Tongue (tissue), 1 donor: ENCODE measurements at regions not wholly inside any gene's neighbourhood (a gene's known extent, or its start where the extent isn't known, plus 50 kb on each side); places are given as distances from the start of the nearest gene placed in this dataset.

Experiments used
- DNase-seq: peaks from one replicate; pipeline ENCODE4 v3.0.0-alpha.2; 2015

DNA sequence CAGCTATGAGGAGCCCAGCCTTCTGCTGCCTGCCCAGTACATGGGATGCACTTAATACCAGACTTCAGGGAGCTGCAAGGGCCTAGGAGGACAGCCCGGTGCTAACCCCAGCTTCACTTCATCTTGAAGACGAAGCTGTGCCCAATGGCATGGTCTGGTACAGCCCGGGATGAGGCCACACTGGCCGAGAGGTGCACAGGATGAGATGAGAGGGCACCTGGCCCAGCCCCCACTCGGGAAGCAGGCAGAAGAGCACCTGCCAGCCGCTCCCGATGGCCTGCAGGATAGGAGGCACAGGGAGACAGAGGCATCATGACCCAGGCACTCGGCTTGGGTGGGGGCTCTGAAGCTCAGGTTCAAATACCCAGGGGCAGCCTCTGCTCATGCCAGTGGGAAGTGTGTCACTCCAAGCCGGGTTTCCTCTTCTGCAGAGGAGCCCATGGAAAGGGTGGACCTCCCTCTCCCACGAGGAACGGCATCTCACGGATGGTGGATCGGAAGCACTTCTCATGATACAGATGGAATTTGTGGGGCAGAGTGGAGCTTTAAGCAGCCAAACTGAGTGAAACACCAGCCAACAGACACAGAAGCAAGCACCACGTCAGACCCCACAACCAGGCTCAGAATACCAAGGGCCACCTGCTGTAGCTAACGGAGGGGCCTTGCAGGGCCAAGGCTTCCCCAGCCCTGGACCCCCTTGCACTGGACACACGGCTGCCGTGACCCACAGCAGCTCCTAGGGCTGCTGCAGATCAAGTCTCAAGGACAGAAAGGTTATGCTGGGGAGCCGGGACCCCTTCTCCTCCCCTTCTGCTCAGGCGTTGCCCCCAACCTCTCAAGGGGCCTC lies 875.2 kb downstream of the BRD1 start:
- DNase-seq = no peak

DNA sequence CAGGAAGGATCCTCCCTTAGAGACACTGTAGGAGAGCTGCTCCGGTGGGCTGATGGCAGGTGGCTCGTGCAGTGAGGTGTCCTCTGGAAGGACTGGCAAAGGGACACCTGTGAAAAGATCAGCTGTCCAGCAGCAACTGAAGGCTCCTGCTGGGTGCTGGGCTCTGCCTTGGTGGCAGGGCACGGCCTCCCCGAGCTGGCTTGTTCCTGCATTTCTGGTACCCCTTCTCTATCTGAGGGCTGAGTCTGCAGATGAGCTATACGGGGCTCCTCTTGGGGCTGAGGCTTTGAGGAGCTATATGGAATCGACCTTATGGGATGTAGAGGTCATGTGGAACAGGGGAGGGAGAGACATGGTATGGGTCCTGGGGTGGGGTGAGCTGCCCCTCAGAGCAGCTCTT lies 875.8 kb downstream of the BRD1 start:
- no peak for DNase-seq

DNA sequence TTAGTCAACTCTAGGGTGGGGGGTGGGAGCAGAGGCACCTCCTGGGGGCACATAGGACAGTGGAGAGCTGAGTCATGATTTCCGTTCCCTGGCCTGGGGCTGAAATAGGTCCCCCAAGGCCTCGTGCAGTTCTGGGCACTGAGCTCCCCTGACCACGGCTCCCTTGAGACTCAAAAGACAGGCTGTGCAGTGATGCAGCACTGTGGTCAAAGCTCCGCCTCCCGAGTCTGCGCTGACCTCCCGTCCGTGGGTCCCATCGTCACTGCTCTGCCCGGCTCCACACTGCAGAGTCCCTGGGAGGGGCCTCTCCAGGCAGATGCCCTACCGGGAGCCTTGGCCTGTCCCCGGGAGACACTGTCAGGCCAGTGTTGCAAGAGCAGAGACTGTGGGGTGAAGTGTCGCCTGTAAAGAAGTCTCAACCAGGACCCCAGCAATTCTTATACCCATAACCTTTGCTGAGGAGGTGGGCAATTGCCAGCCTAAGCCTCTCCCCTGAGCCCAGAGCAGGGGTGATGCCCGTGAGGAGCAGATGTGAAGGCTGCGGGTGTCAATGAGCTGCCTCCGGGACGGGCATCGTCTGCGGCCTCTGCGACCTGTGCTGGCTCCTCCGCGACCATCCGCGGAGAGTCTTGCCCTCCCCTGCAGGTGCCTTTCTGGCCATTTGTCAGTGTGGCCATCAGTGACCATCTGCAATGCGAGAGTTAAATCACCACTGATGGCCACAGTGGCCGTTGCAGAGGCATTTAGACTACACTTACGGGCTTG lies 877.3 kb downstream of the BRD1 start:
- no peak for DNase-seq

DNA sequence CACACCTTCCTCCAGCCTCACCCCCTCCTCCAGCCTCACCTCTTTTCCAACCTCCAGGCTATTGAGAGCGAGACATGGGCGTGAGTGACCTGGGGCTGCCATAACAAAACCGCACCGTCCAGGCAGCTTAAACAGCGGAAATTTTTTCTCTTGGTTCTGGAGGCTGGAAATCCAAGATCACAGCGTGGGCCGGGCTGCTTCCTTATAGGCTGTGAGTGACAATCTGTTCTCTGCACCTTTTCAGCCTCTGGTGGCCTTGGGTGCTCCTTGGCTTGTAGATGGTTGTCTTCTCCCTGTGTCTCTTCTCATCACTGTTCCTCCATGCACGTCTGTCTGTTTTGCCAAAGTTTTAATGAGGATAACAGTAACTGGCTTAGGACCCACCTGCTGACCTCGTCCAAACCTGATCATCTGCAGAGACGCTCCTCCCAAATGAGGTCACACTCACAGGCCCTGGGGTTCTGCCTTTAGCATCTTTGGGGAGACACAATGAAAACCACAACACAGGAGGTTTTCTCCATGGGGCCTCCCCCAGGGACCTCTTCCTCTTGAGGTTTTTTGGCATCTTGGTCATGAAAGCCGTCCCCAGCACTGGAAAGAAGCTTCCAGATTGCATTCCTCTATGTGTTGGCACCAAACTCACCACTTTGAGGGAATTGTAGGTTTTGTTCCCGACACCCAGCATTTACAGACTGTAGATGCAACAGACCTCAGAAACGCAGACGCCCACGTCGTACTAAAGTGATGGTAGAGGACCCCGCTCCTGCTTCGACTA lies 878.1 kb downstream of the BRD1 start:
- no peak for DNase-seq

DNA sequence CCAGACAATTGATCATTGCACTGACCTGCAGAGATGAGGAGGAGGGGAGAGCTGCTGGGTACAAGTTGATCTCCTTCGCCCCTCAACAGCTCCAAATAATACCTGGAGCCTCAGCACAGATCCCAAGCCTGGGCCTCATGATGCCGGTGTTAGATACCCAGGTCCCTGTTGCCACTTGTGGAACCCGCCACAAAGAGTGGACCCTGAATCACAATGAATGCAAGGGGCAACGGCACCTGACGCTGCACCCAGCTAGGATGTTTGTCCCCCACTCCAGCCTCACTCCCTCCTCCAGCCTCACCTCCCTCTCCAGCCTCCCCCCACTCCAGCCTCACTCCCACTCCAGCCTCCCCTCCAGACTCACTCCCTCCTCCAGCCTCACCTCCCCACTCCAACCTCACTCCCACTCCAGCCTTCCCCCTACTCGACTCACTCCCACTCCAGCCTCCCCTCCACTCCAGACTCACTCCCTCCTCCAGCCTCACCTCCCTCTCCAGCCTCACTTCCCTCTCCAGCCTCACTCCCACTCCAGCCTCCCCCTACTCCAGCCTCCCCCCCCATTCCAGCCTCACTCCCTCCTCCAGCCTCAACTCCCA lies 879.0 kb downstream of the BRD1 start:
- no peak for DNase-seq

DNA sequence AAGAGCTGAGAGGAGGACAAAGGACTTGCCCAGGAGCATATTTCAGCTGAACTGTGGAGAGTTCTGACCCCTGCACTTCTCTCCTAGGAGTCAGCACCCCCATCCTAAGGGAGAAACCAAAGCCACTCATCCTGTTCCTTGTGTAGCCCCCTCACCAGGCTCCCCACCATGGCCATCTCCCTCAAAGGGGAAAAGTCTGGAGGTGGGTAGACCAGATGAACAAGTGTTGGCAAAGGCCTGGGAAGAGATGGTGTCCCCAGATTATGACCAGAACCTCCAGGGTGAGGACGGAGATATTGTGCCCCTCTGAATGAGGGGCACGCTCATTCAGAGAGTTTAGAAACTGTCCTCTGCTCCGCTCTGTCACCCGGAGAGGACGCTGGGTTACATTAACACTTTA lies 880.0 kb downstream of the BRD1 start:
- no peak for DNase-seq

DNA sequence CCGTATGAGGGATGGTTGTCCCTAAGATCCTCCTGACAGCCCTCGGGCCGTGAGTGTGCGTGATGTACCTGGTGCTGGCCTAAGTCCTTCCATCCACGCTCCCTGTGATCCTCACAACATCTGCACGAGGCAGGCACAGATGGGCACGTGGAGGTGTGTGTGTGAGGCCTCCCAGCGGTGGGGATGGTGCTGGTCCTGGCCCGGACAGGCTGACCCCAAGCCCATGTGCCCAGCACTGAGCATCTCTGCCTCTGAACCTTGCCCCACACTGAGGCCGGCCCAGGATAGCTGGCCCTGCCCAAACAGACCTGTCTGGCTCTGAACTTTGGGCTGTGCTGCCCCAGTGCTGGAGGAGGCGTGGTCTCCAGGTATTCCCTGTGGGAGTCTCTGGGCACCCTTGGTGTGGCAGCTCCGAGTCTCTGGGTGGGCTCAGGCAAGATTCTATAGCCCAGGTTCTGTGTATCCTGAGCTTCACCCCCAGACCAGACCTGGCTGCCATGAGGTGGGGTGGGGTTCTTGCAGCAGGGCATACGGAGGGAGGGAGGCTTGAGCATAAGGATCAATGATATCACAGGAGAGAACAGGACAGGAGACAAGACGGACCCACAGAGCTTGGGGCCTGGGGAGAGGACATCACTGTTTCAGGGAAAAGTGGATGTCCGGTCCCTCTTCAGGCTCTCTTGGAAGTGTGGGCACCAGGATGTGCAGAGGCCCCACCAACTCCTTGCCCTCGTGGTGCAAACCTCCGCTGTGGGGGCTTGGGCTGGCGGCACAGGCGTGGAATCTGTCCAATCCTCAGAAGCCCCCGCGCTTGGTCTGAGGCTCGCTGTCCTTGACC lies 881.8 kb downstream of the BRD1 start:
- DNase-seq = no peak

DNA sequence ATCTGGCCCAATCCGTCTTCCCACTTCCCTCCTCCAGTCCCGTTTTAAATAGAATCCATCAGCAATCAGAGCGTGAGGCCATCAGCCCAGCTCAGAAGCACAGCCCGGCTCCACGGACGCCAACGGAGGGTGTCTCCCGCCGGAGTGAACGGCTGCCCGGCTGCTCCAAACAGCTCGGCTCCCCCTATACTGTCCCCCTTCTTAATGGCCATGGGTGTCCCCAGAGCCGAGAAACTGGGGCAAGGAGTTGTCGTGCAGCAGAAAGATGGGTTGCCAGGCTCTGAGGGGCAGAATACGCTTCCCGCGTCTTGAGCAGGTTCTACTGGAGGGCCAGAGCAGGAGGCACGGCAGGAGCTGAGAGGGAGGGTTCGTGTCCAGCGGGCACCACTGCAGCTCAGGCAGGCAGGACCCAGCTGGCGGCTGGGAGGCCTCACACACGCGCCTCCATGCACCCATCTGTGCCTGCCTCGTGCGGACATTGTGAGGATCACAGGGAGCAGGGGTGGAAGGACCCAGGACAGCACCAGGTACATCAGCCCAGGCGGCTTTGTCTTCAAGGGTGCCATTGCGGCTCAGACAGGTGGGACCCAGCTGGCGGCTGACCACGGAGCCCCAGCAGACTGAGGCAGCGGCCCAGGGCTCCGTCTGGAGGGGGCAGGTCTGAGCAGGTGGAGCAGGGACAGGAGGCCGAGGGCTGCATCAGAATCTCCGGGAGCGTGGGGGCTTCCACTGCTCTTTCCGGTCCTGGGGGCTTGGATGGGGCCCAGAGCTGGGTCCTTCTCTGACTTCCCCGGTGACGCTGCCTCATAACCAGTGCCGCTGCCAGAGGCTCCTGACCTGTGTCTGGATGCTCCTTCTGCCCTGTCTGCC lies 882.7 kb downstream of the BRD1 start:
- peak; percentile 80 for DNase-seq

DNA sequence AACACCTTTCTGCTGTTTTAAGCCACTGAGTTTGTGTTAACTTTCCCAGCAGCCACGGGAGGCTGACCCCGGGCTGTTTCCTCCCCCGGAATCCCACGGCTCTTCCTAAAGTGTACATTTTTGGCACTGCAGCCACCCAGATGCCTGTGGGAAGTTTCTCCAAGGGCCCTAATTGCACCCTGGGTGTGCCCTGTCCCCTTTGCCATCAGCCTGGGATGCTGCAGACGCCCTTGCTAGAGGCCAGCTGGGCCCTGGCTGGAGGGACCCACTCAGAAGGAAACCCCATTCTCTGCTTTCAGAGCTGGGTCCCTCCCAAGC lies 883.3 kb downstream of the BRD1 start:
- DNase-seq = no peak

DNA sequence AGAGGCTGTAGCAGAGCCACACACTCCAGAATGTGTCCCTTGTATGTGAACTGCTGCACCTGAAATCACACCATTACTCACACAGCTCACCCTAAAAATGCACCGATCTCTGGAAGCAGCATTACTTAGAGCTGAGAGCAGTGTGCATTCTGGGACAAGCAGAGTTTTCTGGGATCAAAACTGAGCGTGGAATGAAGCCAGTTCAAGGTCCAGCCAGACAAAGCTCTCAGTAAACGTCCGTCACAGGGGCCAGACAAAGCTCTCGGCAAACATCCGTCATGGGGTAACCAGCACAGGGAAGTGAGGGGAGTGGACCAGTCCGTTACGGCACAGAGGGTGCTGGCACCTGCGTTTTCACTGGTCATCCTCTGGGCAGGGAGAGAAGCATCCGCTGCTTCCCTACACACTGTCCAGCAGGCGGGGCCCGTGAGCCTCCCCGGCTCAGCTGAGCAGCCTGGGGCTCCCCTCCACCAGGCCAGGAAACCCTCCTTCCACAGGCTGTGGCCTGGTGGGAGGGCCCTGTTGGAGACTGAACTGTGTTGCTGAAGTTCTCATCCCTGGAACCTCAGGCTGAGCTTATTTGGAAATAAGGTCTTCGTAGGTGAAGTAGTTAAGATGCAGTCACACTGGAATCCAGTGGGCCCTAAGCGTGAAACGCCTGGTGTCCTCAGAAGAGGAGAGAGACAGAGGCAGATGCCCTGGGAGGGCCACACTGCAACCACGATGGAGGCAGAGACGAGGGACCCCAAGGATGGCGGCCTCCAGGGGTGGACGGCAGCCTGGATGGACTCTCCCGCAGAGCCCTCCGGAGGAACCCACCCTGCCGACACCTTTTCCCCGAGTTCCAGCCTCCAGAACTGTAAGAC lies 883.9 kb downstream of the BRD1 start:
- no peak for DNase-seq

DNA sequence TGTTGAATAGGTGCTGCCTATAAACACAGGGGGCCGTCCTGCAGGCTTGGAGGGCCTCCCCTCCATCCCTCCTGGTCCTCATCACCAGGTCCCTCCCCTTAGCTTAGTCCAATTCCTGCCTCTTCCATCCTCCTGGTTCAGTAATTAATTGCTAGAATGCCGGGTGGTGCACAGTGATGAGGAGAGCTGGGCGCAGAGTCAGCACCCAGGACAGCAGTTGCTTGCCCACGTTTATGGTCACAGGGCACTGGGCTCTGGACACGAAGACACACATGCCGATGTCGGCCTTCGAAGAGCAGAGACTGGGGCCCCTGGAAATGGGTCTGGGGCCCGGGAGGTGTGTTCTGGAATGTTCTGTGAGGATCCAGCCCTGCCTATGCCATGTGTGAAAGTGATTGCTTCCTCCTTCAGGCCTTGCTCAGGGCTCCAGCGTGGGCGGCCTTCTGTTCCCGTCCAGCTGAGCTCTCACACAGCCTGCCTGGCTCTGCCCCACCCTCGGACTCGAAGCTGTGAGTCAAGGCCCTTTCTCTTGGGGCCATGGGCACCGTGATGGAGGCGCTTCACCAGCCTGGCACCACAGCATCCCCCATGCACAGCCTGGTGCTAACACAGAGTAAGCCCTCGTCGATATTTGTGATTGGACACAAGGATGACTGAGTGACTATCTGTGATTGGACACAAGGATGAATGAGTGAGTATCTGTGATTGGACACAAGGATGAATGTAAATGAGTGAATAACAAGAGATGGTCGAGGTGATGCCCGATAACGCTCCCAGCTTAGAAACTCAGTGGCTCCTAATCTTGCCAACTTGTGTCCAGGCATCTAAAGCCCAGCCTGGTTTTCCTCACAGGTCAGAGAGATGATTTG lies 884.7 kb downstream of the BRD1 start:
- no peak for DNase-seq

DNA sequence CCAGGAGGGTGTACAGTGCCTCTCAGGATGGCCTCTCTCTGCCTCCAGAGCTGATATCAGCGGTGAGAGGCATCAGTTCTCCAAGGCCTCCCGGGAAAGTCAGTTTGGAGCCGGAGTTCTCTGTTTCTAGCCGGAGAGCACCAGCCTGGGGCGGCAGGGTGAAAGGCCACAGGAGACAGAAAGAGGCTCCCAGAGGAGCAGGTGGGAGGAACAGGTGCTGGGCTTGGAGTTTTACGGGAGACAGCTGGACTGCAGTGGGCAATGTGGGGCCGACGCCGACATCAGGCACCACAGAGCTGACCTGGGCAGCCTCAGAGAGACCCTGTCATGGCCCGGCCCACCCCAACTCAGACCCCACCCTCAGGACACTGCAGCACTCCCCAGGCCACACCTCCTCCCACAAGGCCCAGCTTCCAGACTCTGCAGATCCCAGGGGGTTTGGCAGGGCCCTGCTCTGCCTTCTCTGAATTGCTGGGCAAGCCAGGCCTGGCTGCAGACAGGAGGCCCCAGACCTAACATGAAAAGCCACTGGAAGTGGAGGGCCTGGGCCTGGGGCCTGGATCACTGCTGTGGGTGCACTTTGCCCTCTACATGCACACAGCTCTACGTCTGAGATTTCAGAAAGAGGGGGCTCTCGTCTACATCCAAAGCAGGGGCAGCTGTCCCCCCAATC lies 885.6 kb downstream of the BRD1 start:
- no peak for DNase-seq

DNA sequence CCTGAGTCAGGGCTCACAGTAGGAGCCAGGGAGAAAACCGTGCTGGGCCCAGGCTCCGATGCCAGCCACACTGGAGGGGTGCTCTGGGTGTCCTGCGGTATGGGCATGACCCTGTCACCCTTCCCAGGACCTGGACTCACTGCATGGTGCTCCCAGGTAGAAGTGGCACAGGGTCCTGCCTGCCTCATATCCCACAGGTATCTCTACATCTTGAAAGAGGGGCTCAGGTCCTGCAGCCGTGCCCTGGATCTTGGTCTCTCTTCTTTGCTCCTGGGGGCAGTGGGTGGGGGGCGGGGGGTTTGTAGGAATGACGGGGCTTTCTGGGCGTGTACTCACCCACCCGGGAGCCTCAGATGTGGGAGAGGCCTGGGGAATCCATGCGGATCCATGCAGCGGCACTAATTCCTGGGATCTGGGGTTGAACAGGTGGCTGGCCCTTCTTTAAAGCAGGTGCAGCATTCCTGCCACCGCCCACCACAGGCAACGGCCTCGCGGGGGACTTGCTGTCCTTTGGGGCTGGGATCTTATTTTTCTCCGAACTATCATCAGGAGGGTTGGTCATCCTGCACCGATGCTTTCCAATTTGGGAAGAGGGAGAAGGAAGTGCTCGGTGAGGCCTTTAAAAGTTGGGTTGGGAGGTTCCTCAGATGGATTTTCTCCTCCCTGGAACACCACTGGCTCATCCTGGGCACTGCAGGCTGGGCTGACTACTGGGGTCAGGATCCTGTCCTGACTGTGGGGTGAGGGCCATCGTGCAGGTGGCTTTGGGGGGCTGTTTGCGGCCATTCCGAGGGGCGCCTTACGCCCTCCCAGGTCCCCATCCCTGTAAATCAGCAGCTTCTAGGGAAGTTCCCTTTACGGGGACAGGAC lies 886.4 kb downstream of the BRD1 start:
- no peak for DNase-seq

DNA sequence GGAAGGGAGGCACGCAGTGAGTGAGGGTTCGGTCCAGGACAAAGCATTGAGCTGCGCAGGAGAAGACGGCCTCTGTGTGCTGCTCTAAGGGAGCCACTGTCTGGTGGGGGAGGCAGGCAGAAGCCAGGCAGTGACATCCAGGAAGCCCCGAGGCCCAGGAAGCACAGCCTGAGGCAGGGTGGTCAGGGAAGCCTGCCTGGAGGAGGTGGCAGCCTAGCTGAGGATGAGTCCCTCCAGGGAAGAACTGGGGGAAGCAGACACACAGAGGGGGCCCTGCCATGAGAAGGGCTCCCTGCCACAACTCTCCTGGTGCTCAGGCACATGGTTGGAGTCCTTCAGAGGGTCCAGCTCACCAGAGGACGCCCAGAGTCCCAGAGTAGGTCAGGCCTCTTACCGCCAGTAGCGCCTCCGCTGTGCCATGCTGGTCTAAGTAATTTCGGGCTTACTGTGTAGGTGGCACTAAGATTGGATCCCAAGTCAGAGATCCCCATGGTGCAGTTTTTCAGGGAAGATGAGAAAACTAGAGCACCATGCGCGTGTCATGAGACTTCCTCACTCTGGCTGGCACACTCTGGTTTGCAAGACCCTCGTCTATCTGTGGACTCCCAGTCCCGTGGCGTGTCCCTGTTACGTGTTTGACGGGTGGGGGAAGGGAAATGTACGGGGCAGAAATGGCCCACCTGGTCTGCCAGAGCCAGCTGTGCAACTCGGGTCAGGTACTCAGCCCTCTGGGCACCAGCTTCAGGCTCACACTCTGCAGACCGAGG lies 887.2 kb downstream of the BRD1 start:
- no peak for DNase-seq

DNA sequence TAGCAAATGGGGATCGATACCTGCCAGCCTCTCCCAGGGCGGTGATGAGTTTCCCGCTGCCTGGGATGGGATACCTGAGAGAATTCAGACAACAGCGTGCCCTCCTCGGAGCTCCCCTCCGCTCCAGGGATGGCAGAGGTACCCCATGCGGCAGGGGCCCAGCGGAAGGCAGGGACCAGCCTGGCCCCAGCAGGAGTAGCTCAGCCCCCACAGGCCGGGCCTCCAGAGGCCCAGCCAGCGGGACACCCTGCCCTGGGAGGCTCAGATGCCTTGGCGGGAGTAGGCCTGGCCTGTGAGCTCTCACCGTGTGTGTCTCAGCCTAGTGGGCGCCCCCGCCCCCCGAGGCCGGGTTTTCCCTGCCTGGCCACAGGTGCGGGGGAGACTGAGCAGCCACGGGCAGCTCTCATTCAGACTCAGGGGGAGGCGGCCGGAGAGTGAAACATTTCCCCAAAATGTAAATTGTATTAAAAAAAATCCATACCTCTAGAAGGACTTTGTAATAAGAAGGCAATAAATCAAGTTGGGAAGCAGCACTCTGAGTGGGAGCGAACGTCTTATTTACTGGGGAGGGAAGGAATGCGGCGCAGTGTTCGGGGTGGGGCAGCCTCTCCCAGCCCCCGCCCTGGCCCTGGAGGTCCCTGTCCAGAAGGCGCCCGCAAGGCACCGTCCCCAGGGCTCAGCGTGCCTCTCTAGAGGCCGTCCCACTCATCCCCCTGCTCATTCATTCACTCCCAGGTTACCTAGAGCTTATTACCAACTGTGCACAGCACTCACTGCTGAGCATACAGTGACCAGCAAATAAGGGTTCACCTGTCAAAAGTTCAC lies 888.0 kb downstream of the BRD1 start:
- DNase-seq = no peak
